Neural progenitor cell (in vitro differentiated cells): ENCODE measurements at regions not wholly inside any gene's neighbourhood (a gene's known extent, or its start where the extent isn't known, plus 50 kb on each side); places are given as distances from the start of the nearest gene placed in this dataset.

Experiments used
- DNase-seq: peaks from one replicate; pipeline ENCODE4 v3.0.0-alpha.2; 2016; ENCODE audit warnings: low spot score
- H2AFZ ChIP-seq: fragments of 200-600 bp; sonication (generic); replicated peaks from 2 replicates; pipeline ENCODE4 v1.6.1; 2016; ENCODE audit warnings: antibody characterized with exemption
- H3F3A ChIP-seq: fragments of 200-600 bp; sonication (generic); 2 replicates; pipeline ENCODE4 v1.6.1; 2016; ENCODE audit warnings: antibody characterized with exemption, low read depth
- H3K27ac ChIP-seq: fragments of 200-600 bp; sonication (generic); 2 replicates; pipeline ENCODE4 v1.5.1; 2016; ENCODE audit warnings: mild to moderate bottlenecking
- H3K27me3 ChIP-seq: fragments of 200-600 bp; sonication (generic); 2 replicates; pipeline ENCODE4 v1.6.1; 2016; ENCODE audit warnings: mild to moderate bottlenecking, moderate library complexity
- H3K36me3 ChIP-seq: fragments of 200-600 bp; sonication (generic); 2 replicates; pipeline ENCODE4 v1.5.1; 2016
- H3K4me1 ChIP-seq: fragments of 200-600 bp; sonication (generic); 2 replicates; pipeline ENCODE4 v1.6.1; 2016; ENCODE audit warnings: mixed run types
- H3K4me2 ChIP-seq: fragments of 200-600 bp; sonication (generic); 2 replicates; pipeline ENCODE4 v1.6.1; 2016
- H3K4me3 ChIP-seq: fragments of 200-600 bp; sonication (generic); 2 replicates; pipeline ENCODE4 v1.5.1; 2016
- H3K79me2 ChIP-seq: fragments of 200-600 bp; sonication (generic); 2 replicates; pipeline ENCODE4 v1.6.1; 2016; ENCODE audit warnings: low read depth
- H3K9ac ChIP-seq: fragments of 200-600 bp; sonication (generic); 2 replicates; pipeline ENCODE4 v1.6.1; 2016
- H3K9me3 ChIP-seq: fragments of 200-600 bp; sonication (generic); 2 replicates; pipeline ENCODE4 v1.5.1; 2016; ENCODE audit warnings: low read depth
- H4K20me1 ChIP-seq: fragments of 200-600 bp; sonication (generic); 2 replicates; pipeline ENCODE4 v1.6.1; 2016; ENCODE audit warnings: low read depth
- H3K27ac Mint-ChIP-seq: 3 replicates; pipeline ENCODE4 v1.8.0; 2021; ENCODE audit warnings: mixed read lengths
- H3K27me3 Mint-ChIP-seq: 2 replicates; pipeline ENCODE4 v1.8.0; 2022; ENCODE audit warnings: low read depth, mild to moderate bottlenecking, inconsistent platforms, moderate library complexity, mixed read lengths; ENCODE audit not compliant: insufficient read depth
- H3K36me3 Mint-ChIP-seq: 3 replicates; pipeline ENCODE4 v1.8.0; 2021; ENCODE audit warnings: mixed read lengths
- H3K4me1 Mint-ChIP-seq: 3 replicates; pipeline ENCODE4 v1.8.0; 2021; ENCODE audit warnings: mixed read lengths
- H3K4me3 Mint-ChIP-seq: 3 replicates; pipeline ENCODE4 v1.8.0; 2021; ENCODE audit warnings: mild to moderate bottlenecking, moderate library complexity, mixed read lengths
- H3K9me3 Mint-ChIP-seq: 3 replicates; pipeline ENCODE4 v1.8.0; 2020; ENCODE audit warnings: mixed read lengths
- EZH2 ChIP-seq: fragments of 200-600 bp; sonication (generic); IDR thresholded peaks from 2 replicates; pipeline ENCODE4 v1.6.1; 2017; ENCODE audit warnings: antibody characterized with exemption, mild to moderate bottlenecking, moderate library complexity
- EZH2phosphoT487 ChIP-seq: fragments of 200-600 bp; sonication (generic); IDR thresholded peaks from 2 replicates; pipeline ENCODE4 v1.6.1; 2017; ENCODE audit warnings: antibody characterized with exemption
- TF ChIP-seq, protein P1 (sequence below): fragments of 200-600 bp; sonication (generic); IDR thresholded peaks from 2 replicates; pipeline ENCODE4 v1.5.1; 2017; ENCODE audit warnings: antibody characterized with exemption, mild to moderate bottlenecking

DNA sequence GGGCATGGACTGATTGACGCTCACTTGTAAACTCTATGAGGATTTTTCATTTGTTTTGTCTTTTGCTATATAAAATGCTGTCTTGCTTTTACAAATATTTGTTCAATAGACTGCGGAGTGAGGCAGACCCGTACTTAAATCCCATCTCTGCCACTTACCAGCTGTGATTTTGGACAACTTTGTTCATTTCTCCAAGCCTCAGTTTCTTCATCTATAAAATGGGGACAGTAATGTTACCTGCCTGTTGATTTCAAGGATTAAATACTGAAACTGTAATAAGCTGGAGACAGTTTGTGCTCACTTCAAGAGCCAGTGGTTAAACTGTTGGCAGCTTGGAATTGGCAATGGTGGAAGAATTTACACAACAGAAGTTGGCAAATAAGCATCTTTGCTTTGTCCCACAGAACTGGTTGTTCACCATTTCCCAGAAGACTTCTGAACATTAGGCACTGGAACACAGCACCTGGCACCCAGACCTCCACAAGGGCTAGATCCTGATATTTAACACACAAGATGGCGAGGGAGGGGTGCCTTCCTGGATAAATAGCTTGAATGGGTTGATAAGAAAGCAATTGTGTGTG lies 479.2 kb downstream of the QKI start:
- H4K20me1 ChIP-seq, result no peaks in the 10 kb centered on the region
- H3K27me3 ChIP-seq, result no peaks in the 10 kb centered on the region
- H2AFZ ChIP-seq, result no peak overlapping the region
- no peaks in the 10 kb centered on the region for H3K79me2 ChIP-seq
- H3K9me3 ChIP-seq, result peaks cover 2% of the 10 kb centered on the region
- no peak overlapping the region for H3K27ac Mint-ChIP-seq
- no peak overlapping the region for H3K9ac ChIP-seq
- no peak overlapping the region for H3K4me3 Mint-ChIP-seq
- no peaks in the 10 kb centered on the region for H3K27me3 Mint-ChIP-seq
- peaks cover under 1% of the 10 kb centered on the region for H3K9me3 Mint-ChIP-seq
- H3K4me3 ChIP-seq, result no peak overlapping the region
- H3K4me1 Mint-ChIP-seq, result peaks cover 13% of the 10 kb centered on the region
- no peaks in the 10 kb centered on the region for H3K36me3 Mint-ChIP-seq
- no peaks in the 10 kb centered on the region for H3F3A ChIP-seq
- no peak overlapping the region for H3K4me2 ChIP-seq
- no peak for DNase-seq
- no peak overlapping the region for H3K27ac ChIP-seq
- TF ChIP-seq, protein P1, sequence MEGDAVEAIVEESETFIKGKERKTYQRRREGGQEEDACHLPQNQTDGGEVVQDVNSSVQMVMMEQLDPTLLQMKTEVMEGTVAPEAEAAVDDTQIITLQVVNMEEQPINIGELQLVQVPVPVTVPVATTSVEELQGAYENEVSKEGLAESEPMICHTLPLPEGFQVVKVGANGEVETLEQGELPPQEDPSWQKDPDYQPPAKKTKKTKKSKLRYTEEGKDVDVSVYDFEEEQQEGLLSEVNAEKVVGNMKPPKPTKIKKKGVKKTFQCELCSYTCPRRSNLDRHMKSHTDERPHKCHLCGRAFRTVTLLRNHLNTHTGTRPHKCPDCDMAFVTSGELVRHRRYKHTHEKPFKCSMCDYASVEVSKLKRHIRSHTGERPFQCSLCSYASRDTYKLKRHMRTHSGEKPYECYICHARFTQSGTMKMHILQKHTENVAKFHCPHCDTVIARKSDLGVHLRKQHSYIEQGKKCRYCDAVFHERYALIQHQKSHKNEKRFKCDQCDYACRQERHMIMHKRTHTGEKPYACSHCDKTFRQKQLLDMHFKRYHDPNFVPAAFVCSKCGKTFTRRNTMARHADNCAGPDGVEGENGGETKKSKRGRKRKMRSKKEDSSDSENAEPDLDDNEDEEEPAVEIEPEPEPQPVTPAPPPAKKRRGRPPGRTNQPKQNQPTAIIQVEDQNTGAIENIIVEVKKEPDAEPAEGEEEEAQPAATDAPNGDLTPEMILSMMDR, result no peak
- TF ChIP-seq EZH2 (no peak), EZH2phosphoT487 (no peak)
- no peaks in the 10 kb centered on the region for H3K36me3 ChIP-seq
- no peaks in the 10 kb centered on the region for H3K4me1 ChIP-seq

DNA sequence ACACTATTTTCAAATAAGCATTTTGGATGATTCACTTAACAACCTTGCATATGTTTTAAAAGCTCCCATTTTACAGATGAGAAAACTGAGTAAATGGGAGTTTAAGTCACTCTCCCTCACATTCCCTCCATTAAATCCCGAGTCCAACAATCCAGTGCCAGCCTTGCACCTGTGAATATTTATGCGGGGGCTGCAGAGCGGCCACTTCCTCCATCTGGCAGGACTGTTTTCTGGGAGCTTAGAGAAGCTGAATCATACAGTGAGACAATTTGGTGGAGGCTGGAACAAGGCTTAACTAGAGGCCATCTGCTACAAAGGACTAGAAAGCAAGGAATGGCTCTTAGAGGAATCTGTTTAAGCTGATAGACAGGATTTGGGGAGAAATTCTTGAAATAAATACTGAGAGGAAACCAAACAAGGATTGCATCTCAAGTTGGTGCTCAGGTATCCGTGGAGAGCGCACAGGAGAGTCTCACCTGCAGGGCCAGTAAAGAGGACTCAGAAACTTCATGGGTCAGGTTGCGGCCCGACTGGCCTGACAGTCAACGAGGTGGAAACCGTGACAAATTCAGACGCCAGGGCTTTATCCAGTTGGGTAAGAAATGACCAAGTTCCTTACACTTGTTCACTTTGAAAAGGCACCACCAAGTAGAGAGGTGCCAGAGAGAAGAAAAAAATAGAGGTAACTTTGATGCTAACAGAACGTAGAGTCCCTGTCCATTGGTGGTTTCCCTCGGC lies 478.5 kb downstream of the QKI start:
- no peak overlapping the region for H3K4me3 ChIP-seq
- no peaks in the 10 kb centered on the region for H4K20me1 ChIP-seq
- no peak for DNase-seq
- H3K4me3 Mint-ChIP-seq, result no peak overlapping the region
- H3K9me3 Mint-ChIP-seq, result peaks cover 7% of the 10 kb centered on the region
- no peaks in the 10 kb centered on the region for H3F3A ChIP-seq
- no peaks in the 10 kb centered on the region for H3K36me3 ChIP-seq
- no peaks in the 10 kb centered on the region for H3K4me1 ChIP-seq
- H3K4me2 ChIP-seq, result no peak overlapping the region
- H3K27me3 Mint-ChIP-seq, result no peaks in the 10 kb centered on the region
- H3K36me3 Mint-ChIP-seq, result no peaks in the 10 kb centered on the region
- H3K27ac Mint-ChIP-seq, result peak overlapping the region; percentile 91
- TF ChIP-seq EZH2phosphoT487, result no peak
- TF ChIP-seq, protein P1, result no peak
- no peak for TF ChIP-seq EZH2
- H3K9ac ChIP-seq, result no peak overlapping the region
- H3K79me2 ChIP-seq, result no peaks in the 10 kb centered on the region
- H2AFZ ChIP-seq, result no peak overlapping the region
- H3K27me3 ChIP-seq, result no peaks in the 10 kb centered on the region
- peaks cover 13% of the 10 kb centered on the region for H3K4me1 Mint-ChIP-seq
- peaks cover 9% of the 10 kb centered on the region for H3K9me3 ChIP-seq
- H3K27ac ChIP-seq, result no peak overlapping the region

DNA sequence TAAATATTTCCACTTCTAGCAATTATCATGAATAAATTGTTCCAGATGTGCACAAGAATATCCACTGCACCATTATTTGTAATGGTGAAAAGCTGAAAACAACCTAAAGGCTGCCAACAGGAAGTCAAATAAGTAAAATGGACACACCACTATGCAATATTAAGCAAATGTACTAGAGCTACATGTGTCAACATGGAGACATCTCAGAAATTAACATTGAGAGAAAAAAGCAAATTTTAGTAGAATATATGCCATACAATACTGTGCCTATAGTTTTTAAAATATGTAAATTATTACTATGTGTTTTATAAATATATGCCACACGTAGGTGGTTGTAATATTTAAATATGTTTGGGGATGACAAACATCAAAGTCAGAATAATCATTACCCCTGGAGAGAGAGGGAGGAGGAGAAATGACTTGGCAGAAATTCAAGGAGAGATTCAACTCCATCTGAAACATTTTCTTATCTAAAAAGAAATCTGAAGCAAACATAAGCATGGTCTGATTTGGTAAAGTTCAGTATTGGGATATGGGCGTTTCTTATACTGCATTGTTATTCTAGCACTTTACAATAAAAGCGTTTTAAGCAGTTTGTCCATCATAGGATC lies 475.5 kb downstream of the QKI start:
- H3K27me3 Mint-ChIP-seq, result no peaks in the 10 kb centered on the region
- no peaks in the 10 kb centered on the region for H3K36me3 Mint-ChIP-seq

More for the DNA sequence above, 475.5 kb downstream of the QKI start:
- Histone ChIP-seq H3K9ac (no peak overlapping the region), H3K4me3 (no peak overlapping the region), H3K27me3 (no peaks in the 10 kb centered on the region), H3K79me2 (no peaks in the 10 kb centered on the region), H3K36me3 (no peaks in the 10 kb centered on the region), H3K4me2 (no peak overlapping the region), H3K27ac (no peak overlapping the region), H3K4me1 (no peaks in the 10 kb centered on the region), H2AFZ (no peak overlapping the region), H3K9me3 (peaks cover 11% of the 10 kb centered on the region), H3F3A (no peaks in the 10 kb centered on the region), H4K20me1 (no peaks in the 10 kb centered on the region)
- no peak for DNase-seq
- Mint-ChIP-seq H3K27ac (no peak overlapping the region), H3K4me1 (peaks cover 3% of the 10 kb centered on the region), H3K4me3 (no peak overlapping the region), H3K9me3 (peaks cover 16% of the 10 kb centered on the region)
- TF ChIP-seq EZH2phosphoT487 (no peak), EZH2 (no peak)
- TF ChIP-seq, protein P1, result no peak
